B cell (primary cell): ENCODE measurements at regions not wholly inside any gene's neighbourhood (a gene's known extent, or its start where the extent isn't known, plus 50 kb on each side); places are given as distances from the start of the nearest gene placed in this dataset.

Experiments
- CTCF ChIP-seq: fragments of 200-600 bp; IDR thresholded peaks from one replicate; pipeline ENCODE4 v1.8.0; 2022; ENCODE audit warnings: antibody characterized with exemption, mild to moderate bottlenecking
- EZH2 ChIP-seq: IDR thresholded peaks from 2 replicates; pipeline ENCODE4 v1.6.1; 2012; ENCODE audit warnings: borderline replicate concordance, low read depth, mild to moderate bottlenecking, moderate library complexity, low read length; ENCODE audit not compliant: insufficient read depth, poor library complexity, severe bottlenecking

DNA sequence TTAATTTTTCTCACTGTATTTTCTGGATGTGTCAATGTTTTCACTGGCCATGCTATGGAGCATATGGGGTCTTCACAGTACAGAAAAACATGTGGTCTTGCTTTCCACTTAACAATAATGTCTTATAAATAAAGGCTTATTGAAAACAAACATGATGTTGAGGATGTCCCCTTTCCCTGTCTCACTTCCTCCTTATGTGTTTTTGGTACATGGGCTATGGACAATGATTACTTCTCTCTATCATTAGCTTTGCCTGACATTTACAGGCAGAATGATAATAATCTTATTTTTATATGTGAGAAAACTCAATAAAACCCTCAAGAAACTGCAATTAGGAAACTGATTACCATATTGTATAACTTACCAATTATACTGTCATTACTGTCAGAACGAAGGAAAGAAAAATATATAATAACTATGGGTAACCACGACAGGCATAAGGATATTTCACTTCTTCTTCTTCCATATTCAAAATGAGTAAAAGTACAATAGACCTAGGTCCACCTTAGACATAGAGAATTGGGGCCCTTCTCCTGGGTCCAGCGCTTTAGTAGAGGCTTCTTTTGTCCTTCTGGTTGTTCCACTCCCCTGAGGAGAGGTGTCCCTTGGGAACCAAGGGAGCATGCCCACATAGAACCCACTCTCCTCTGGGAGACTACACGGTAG lies 375.0 kb downstream of the MAN2A1 start:
- TF ChIP-seq CTCF (no peak), EZH2 (no peak)
